WTC11 (cell line): ENCODE measurements at regions not wholly inside any gene's neighbourhood (a gene's known extent, or its start where the extent isn't known, plus 50 kb on each side); places are given as distances from the start of the nearest gene placed in this dataset.

Experiments used
- ATAC-seq: fragments of 200-7000 bp; cut with Tn5 transposase; 2 replicates; pipeline ENCODE4 v1.10.0; 2021; ENCODE audit warnings: mild to moderate bottlenecking, moderate library complexity
- CTCF ChIA-PET: fragments of 300-600 bp; sonication (Branson Sonifier 250); formaldehyde crosslinking; loops from one replicate; lab custom pipeline; 2021; ENCODE audit warnings: antibody characterized with exemption; lab: Charles Lee
- POLR2A ChIA-PET: fragments of 350-600 bp; sonication (Branson Sonifier 250); formaldehyde crosslinking; loops from one replicate; lab custom pipeline; 2021; ENCODE audit warnings: antibody characterized with exemption; lab: Charles Lee
- DNase-seq: peaks from one replicate; pipeline ENCODE4 v3.0.0; 2021; ENCODE audit warnings: low spot score
- H3K27ac Mint-ChIP-seq: 2 replicates; pipeline ENCODE4 v1.8.0; 2021; ENCODE audit warnings: mixed read lengths
- H3K27me3 Mint-ChIP-seq: 2 replicates; pipeline ENCODE4 v1.8.0; 2021; ENCODE audit warnings: low read depth, mild to moderate bottlenecking, moderate library complexity, mixed read lengths
- H3K36me3 Mint-ChIP-seq: 2 replicates; pipeline ENCODE4 v1.8.0; 2021; ENCODE audit warnings: mixed read lengths
- H3K4me1 Mint-ChIP-seq: 2 replicates; pipeline ENCODE4 v1.8.0; 2022; ENCODE audit warnings: mixed read lengths
- H3K4me3 Mint-ChIP-seq: 2 replicates; pipeline ENCODE4 v1.8.0; 2021; ENCODE audit warnings: mild to moderate bottlenecking, moderate library complexity, mixed read lengths
- H3K9me3 Mint-ChIP-seq: 2 replicates; pipeline ENCODE4 v1.8.0; 2021; ENCODE audit warnings: mixed read lengths
- ATF1 ChIP-seq: sonication (generic); formaldehyde crosslinking; IDR thresholded peaks from 2 replicates; pipeline ENCODE4 v1.8.1; 2023; ENCODE audit warnings: mild to moderate bottlenecking, moderate library complexity, missing genetic modification reagents
- CREM ChIP-seq: sonication (generic); formaldehyde crosslinking; IDR thresholded peaks from 2 replicates; pipeline ENCODE4 v1.8.1; 2022; ENCODE audit warnings: mild to moderate bottlenecking, missing genetic modification reagents, moderate library complexity
- E2F1 ChIP-seq: sonication (generic); formaldehyde crosslinking; IDR thresholded peaks from 2 replicates; pipeline ENCODE4 v1.8.0; 2022; ENCODE audit warnings: mild to moderate bottlenecking, missing genetic modification reagents
- E2F4 ChIP-seq: sonication (generic); formaldehyde crosslinking; IDR thresholded peaks from 2 replicates; pipeline ENCODE4 v1.8.1; 2022; ENCODE audit warnings: low read depth, mild to moderate bottlenecking, moderate library complexity, missing genetic modification reagents, borderline replicate concordance
- ELF4 ChIP-seq: sonication (generic); formaldehyde crosslinking; IDR thresholded peaks from 2 replicates; pipeline ENCODE4 v1.8.1; 2022; ENCODE audit warnings: low read depth, mild to moderate bottlenecking, moderate library complexity, missing genetic modification reagents
- EMX1 ChIP-seq: fragments of 250-450 bp; sonication (Bioruptor Pico); IDR thresholded peaks from 2 replicates; pipeline ENCODE4 v1.8.0; 2021; ENCODE audit warnings: mild to moderate bottlenecking
- FOXK1 ChIP-seq: sonication (generic); formaldehyde crosslinking; IDR thresholded peaks from 2 replicates; pipeline ENCODE4 v1.8.0; 2022; ENCODE audit warnings: mild to moderate bottlenecking, moderate library complexity, missing genetic modification reagents
- FOXP4 ChIP-seq: sonication (generic); formaldehyde crosslinking; IDR thresholded peaks from 2 replicates; pipeline ENCODE4 v1.8.0; 2022; ENCODE audit warnings: mild to moderate bottlenecking, missing genetic modification reagents
- GTF2I ChIP-seq: fragments of 250-450 bp; sonication (Bioruptor Pico); conservative IDR thresholded peaks from 2 replicates; pipeline ENCODE4 v1.4.0; 2021; ENCODE audit warnings: mild to moderate bottlenecking
- HMGA2 ChIP-seq: fragments of 250-450 bp; sonication (Bioruptor Pico); IDR thresholded peaks from 2 replicates; pipeline ENCODE4 v1.4.0; 2021; ENCODE audit warnings: mild to moderate bottlenecking, moderate library complexity
- MYBL2 ChIP-seq: sonication (generic); formaldehyde crosslinking; IDR thresholded peaks from 2 replicates; pipeline ENCODE4 v1.8.1; 2023; ENCODE audit warnings: mild to moderate bottlenecking, moderate library complexity, missing genetic modification reagents
- NFYB ChIP-seq: sonication (generic); formaldehyde crosslinking; conservative IDR thresholded peaks from 2 replicates; pipeline ENCODE4 v1.8.0; 2022; ENCODE audit warnings: low read depth, missing genetic modification reagents
- NR1H2 ChIP-seq: sonication (generic); formaldehyde crosslinking; IDR thresholded peaks from 2 replicates; pipeline ENCODE4 v1.9.0; 2021; ENCODE audit warnings: mild to moderate bottlenecking, moderate library complexity, missing genetic modification reagents
- NR2C2 ChIP-seq: sonication (generic); formaldehyde crosslinking; IDR thresholded peaks from 2 replicates; pipeline ENCODE4 v1.8.0; 2022; ENCODE audit warnings: mild to moderate bottlenecking, missing genetic modification reagents
- SMAD3 ChIP-seq: sonication (generic); formaldehyde crosslinking; IDR thresholded peaks from 2 replicates; pipeline ENCODE4 v1.8.0; 2022; ENCODE audit warnings: missing genetic modification reagents, mild to moderate bottlenecking, borderline replicate concordance
- STAT6 ChIP-seq: sonication (generic); formaldehyde crosslinking; conservative IDR thresholded peaks from 2 replicates; pipeline ENCODE4 v1.8.1; 2023; ENCODE audit warnings: mild to moderate bottlenecking, low read depth, missing genetic modification reagents, moderate library complexity
- TCF7 ChIP-seq: sonication (generic); formaldehyde crosslinking; IDR thresholded peaks from 2 replicates; pipeline ENCODE4 v1.8.0; 2022; ENCODE audit warnings: mild to moderate bottlenecking, low read depth, missing genetic modification reagents, moderate library complexity
- TEAD4 ChIP-seq: sonication (generic); formaldehyde crosslinking; IDR thresholded peaks from 2 replicates; pipeline ENCODE4 v1.8.0; 2022; ENCODE audit warnings: mild to moderate bottlenecking, missing genetic modification reagents
- TP53 ChIP-seq: sonication (generic); formaldehyde crosslinking; IDR thresholded peaks from 2 replicates; pipeline ENCODE4 v1.8.1; 2023; ENCODE audit warnings: mild to moderate bottlenecking, missing genetic modification reagents
- ZNF219 ChIP-seq: sonication (generic); formaldehyde crosslinking; IDR thresholded peaks from 2 replicates; pipeline ENCODE4 v1.8.0; 2023; ENCODE audit warnings: missing genetic modification reagents, mild to moderate bottlenecking, borderline replicate concordance
- ZNF423 ChIP-seq: fragments of 250-450 bp; sonication (Bioruptor Pico); IDR thresholded peaks from 2 replicates; pipeline ENCODE4 v2.1.2; 2022; ENCODE audit warnings: mild to moderate bottlenecking, moderate library complexity
- TF ChIP-seq, protein P1 (sequence below): sonication (generic); formaldehyde crosslinking; IDR thresholded peaks from 2 replicates; pipeline ENCODE4 v1.8.1; 2022; ENCODE audit warnings: mild to moderate bottlenecking, moderate library complexity, missing genetic modification reagents
- TF ChIP-seq, protein P2 (sequence below): fragments of 250-450 bp; sonication (Bioruptor Pico); conservative IDR thresholded peaks from 2 replicates; pipeline ENCODE4 v1.9.0; 2021; ENCODE audit warnings: mild to moderate bottlenecking
- TF ChIP-seq, protein P3 (sequence below): sonication (generic); formaldehyde crosslinking; IDR thresholded peaks from 2 replicates; pipeline ENCODE4 v1.8.1; 2023; ENCODE audit warnings: mild to moderate bottlenecking, missing genetic modification reagents
- TF ChIP-seq, protein P4 (sequence below): sonication (generic); formaldehyde crosslinking; IDR thresholded peaks from 2 replicates; pipeline ENCODE4 v1.8.0; 2022; ENCODE audit warnings: mild to moderate bottlenecking, missing genetic modification reagents

GRCh38 chr18:68456985-68457384, 257.9 kb downstream of the TMX3 start:
- Mint-ChIP-seq H3K4me3 (no peak overlapping the region), H3K9me3 (peaks cover 12% of the 10 kb centered on the region), H3K36me3 (no peaks in the 10 kb centered on the region)
- TF ChIP-seq, protein P1, sequence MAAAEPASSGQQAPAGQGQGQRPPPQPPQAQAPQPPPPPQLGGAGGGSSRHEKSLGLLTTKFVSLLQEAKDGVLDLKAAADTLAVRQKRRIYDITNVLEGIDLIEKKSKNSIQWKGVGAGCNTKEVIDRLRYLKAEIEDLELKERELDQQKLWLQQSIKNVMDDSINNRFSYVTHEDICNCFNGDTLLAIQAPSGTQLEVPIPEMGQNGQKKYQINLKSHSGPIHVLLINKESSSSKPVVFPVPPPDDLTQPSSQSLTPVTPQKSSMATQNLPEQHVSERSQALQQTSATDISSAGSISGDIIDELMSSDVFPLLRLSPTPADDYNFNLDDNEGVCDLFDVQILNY (CRISPR knock-in tag): no peak
- TF ChIP-seq NR1H2 (CRISPR knock-in tag) (no peak), EMX1 (CRISPR knock-in tag) (no peak), HMGA2 (CRISPR knock-in tag) (no peak), TP53 (CRISPR knock-in tag) (no peak), E2F1 (CRISPR knock-in tag) (no peak), ATF1 (no peak), NFYB (CRISPR knock-in tag) (no peak), CREM (no peak), NR2C2 (CRISPR knock-in tag) (no peak), GTF2I (no peak), STAT6 (CRISPR knock-in tag) (no peak), TCF7 (CRISPR knock-in tag) (no peak), MYBL2 (CRISPR knock-in tag) (no peak)
- TF ChIP-seq, protein P2, sequence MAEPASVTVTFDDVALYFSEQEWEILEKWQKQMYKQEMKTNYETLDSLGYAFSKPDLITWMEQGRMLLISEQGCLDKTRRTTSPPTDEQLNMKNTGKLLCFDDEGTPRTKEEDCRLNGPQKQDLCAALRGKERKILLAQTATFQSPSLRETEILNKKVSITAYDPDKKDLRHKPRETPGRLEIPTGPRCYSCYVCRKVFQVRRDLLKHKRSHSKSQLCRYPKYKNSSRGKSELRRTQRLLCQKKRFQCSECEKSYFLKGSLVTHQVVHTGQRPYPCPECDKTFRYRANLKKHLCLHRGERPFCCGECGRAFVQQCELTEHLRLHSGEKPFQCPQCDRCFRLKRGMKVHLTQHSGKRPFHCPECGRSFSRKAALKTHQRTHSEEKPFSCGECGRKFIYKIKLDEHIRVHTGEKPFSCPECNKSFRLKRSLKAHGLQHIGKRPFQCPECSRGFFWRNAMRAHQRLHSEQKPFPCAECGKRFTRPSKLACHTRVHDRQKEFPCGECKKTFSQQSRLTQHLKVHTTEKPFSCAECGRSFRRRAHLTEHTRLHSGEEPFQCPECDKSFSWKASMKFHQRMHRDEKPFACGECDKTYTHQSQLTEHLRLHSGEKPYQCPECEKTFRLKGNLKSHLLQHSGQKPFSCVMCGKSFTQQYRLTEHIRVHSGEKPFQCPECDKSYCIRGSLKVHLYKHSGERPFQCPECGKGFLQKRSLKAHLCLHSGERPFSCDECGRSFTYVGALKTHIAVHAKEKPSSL (CRISPR knock-in tag): no peak
- TF ChIP-seq, all 79 proteins: peak for 0
- POLR2A ChIA-PET: no interaction called here
- CTCF ChIA-PET: no interaction called here
- Mint-ChIP-seq H3K4me1 (peaks cover 8% of the 10 kb centered on the region), H3K27ac (no peak overlapping the region), H3K27me3 (no peaks in the 10 kb centered on the region)
- DNase-seq (no peak), ATAC-seq (no peak)

- CTCF ChIA-PET: no interaction called here
- H3K27ac Mint-ChIP-seq: no peak overlapping the region
These were observed 259.7 kb downstream of the TMX3 start for GRCh38 chr18:68455229-68455603.

More at GRCh38 chr18:68455229-68455603, 259.7 kb downstream of the TMX3 start:
- POLR2A ChIA-PET: no interaction called here
- no peak overlapping the region for H3K4me3 Mint-ChIP-seq
- H3K27me3 Mint-ChIP-seq: no peaks in the 10 kb centered on the region
- no peak for DNase-seq
- TF ChIP-seq SMAD3 (CRISPR knock-in tag): no peak
- TF ChIP-seq E2F4: no peak
- TF ChIP-seq TEAD4 (CRISPR knock-in tag): no peak
- no peak for TF ChIP-seq ELF4 (CRISPR knock-in tag)
- no peak for TF ChIP-seq FOXP4 (CRISPR knock-in tag)
- TF ChIP-seq, protein P3, sequence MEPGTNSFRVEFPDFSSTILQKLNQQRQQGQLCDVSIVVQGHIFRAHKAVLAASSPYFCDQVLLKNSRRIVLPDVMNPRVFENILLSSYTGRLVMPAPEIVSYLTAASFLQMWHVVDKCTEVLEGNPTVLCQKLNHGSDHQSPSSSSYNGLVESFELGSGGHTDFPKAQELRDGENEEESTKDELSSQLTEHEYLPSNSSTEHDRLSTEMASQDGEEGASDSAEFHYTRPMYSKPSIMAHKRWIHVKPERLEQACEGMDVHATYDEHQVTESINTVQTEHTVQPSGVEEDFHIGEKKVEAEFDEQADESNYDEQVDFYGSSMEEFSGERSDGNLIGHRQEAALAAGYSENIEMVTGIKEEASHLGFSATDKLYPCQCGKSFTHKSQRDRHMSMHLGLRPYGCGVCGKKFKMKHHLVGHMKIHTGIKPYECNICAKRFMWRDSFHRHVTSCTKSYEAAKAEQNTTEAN: no peak
- TF ChIP-seq ZNF423: no peak
- no peak for TF ChIP-seq EMX1 (CRISPR knock-in tag)
- TF ChIP-seq ZNF219 (CRISPR knock-in tag): no peak
- TF ChIP-seq, protein P4, sequence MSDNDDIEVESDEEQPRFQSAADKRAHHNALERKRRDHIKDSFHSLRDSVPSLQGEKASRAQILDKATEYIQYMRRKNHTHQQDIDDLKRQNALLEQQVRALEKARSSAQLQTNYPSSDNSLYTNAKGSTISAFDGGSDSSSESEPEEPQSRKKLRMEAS (CRISPR knock-in tag): no peak
- TF ChIP-seq FOXK1 (CRISPR knock-in tag): no peak
- ATAC-seq: no peak
- no peaks in the 10 kb centered on the region for H3K4me1 Mint-ChIP-seq
- H3K36me3 Mint-ChIP-seq: no peaks in the 10 kb centered on the region
- peaks cover 12% of the 10 kb centered on the region for H3K9me3 Mint-ChIP-seq
